Endothelial cell of umbilical vein (primary cell): ENCODE measurements at regions not wholly inside any gene's neighbourhood (a gene's known extent, or its start where the extent isn't known, plus 50 kb on each side); places are given as distances from the start of the nearest gene placed in this dataset.

Source experiments
- BruUV-seq: library from RNA; stranded (reverse); fragments of 400-500 nt; replicated peaks from 2 replicates; lab custom pipeline; 2021; lab: Mats Ljungman, UMichigan
- CTCF ChIA-PET: fragments of 300-600, 350-600 bp; sonication (Branson Sonifier 250); formaldehyde crosslinking; loops from one replicate; lab custom pipeline; 2021; ENCODE audit warnings: antibody characterized with exemption, inconsistent platforms; lab: Charles Lee
- POLR2A ChIA-PET: fragments of 300-600, 350-600 bp; sonication (Branson Sonifier 250); formaldehyde crosslinking; loops from one replicate; lab custom pipeline; 2021; ENCODE audit warnings: antibody characterized with exemption, inconsistent platforms; lab: Charles Lee
- DNase-seq: peaks from one replicate; pipeline ENCODE4 v3.0.0-alpha.2; 2011; ENCODE audit warnings: low read depth, low spot score
- FAIRE-seq: peaks from 2 replicates; lab custom pipeline; 2011; peaks lifted over from hg19 to GRCh38; lab: Jason Lieb, UNC
- H2AFZ ChIP-seq: 2 replicates; pipeline ENCODE4 v1.6.0; 2012; ENCODE audit warnings: low read depth, low read length, control low read depth, inconsistent platforms
- H3K27ac ChIP-seq: 2 replicates; pipeline ENCODE4 v1.5.1; 2011; ENCODE audit warnings: low read depth, mild to moderate bottlenecking, control low read depth, low read length, moderate library complexity; ENCODE audit not compliant: insufficient read depth
- H3K27me3 ChIP-seq, 2 experiments: 2 replicates each; pipeline versions ENCODE4 v1.6.0 to v1.6.1; 2011; ENCODE audit warnings: low read length in 2 of 2, mixed read lengths in 1 of 2; ENCODE audit not compliant: control insufficient read depth in 2 of 2, insufficient read depth in 2 of 2
- H3K36me3 ChIP-seq, 2 experiments: 2 replicates in 1 of 2; 3 replicates in 1 of 2; pipeline ENCODE4 v1.5.1; 2011; ENCODE audit warnings: low read length in 2 of 2, mild to moderate bottlenecking in 1 of 2, moderate library complexity in 1 of 2; ENCODE audit not compliant: control insufficient read depth in 2 of 2, insufficient read depth in 2 of 2; ENCODE audit errors: extremely low read depth in 1 of 2
- H3K4me1 ChIP-seq: 3 replicates; pipeline ENCODE4 v1.5.1; 2011; ENCODE audit warnings: mild to moderate bottlenecking, low read length; ENCODE audit not compliant: control insufficient read depth, insufficient read depth; ENCODE audit errors: extremely low read depth
- H3K4me2 ChIP-seq: 2 replicates; pipeline ENCODE4 v1.6.1; 2011; ENCODE audit warnings: low read length, control low read depth, mixed read lengths; ENCODE audit not compliant: insufficient read depth
- H3K4me3 ChIP-seq, 3 experiments: fragments of 200-600 bp in 1 of 3; sonication (generic), shearing (Covaris generic) in 1 of 3; replicated peaks in 1 of 3; 2 replicates each; pipeline ENCODE4 v1.5.1; 2011 to 2016; ENCODE audit warnings: control low read depth in 3 of 3, low read length in 3 of 3, mild to moderate bottlenecking in 2 of 3, inconsistent platforms in 1 of 3, low read depth in 1 of 3, moderate library complexity in 1 of 3; ENCODE audit not compliant: insufficient read depth in 1 of 3
- H3K79me2 ChIP-seq: 2 replicates; pipeline ENCODE4 v1.6.0; 2012; ENCODE audit warnings: low read length, inconsistent platforms; ENCODE audit not compliant: control insufficient read depth, insufficient read depth
- H3K9ac ChIP-seq: replicated peaks from 2 replicates; pipeline ENCODE3; 2011; ENCODE audit warnings: low read length, control low read depth; ENCODE audit not compliant: insufficient read depth; ENCODE audit errors: extremely low read depth
- H3K9me1 ChIP-seq: replicated peaks from 3 replicates; pipeline ENCODE4 v1.6.0; 2011; ENCODE audit warnings: mild to moderate bottlenecking, low read length; ENCODE audit not compliant: control insufficient read depth, insufficient read depth; ENCODE audit errors: extremely low read depth
- H3K9me3 ChIP-seq: replicated peaks from 2 replicates; pipeline ENCODE4 v1.5.1; 2012; ENCODE audit warnings: low read length, inconsistent platforms; ENCODE audit not compliant: control insufficient read depth, insufficient read depth
- H4K20me1 ChIP-seq: replicated peaks from 2 replicates; pipeline ENCODE3; 2011; ENCODE audit warnings: mild to moderate bottlenecking, low read length; ENCODE audit not compliant: control insufficient read depth, insufficient read depth; ENCODE audit errors: extremely low read depth
- EZH2 ChIP-seq: IDR thresholded peaks from 2 replicates; pipeline ENCODE4 v1.6.1; 2012; ENCODE audit warnings: borderline replicate concordance, low read depth, mild to moderate bottlenecking, moderate library complexity, low read length, inconsistent platforms; ENCODE audit not compliant: severe bottlenecking
- FOS ChIP-seq: IDR thresholded peaks from 2 replicates; pipeline ENCODE4 v1.6.1; 2011; ENCODE audit warnings: mild to moderate bottlenecking, low read length, moderate library complexity, borderline replicate concordance; ENCODE audit not compliant: insufficient read depth
- GATA2 ChIP-seq: IDR thresholded peaks from 2 replicates; pipeline ENCODE4 v1.7.0; 2011; ENCODE audit warnings: low read depth, mild to moderate bottlenecking, moderate library complexity, mixed read lengths, low read length; ENCODE audit not compliant: insufficient read length, insufficient read depth
- JUN ChIP-seq: IDR thresholded peaks from 2 replicates; pipeline ENCODE4 v1.6.1; 2011; ENCODE audit warnings: borderline replicate concordance, low read depth; ENCODE audit not compliant: insufficient read length, insufficient read depth
- MYC ChIP-seq: IDR thresholded peaks from one replicate; pipeline ENCODE4 v1.6.1; 2011; ENCODE audit warnings: mild to moderate bottlenecking, low read depth, low read length
- POLR2A ChIP-seq: IDR thresholded peaks from 2 replicates; pipeline ENCODE4 v1.6.1; 2012; ENCODE audit warnings: low read depth, mild to moderate bottlenecking, control low read depth, low read length
- POLR2AphosphoS5 ChIP-seq: IDR thresholded peaks from 2 replicates; pipeline ENCODE4 v1.6.1; 2012; ENCODE audit warnings: low read depth, mild to moderate bottlenecking, control low read depth, low read length, moderate library complexity; ENCODE audit not compliant: insufficient read depth
- dilution Hi-C: fragments of 300-500 bp; cut with MboI; formaldehyde crosslinking; loops from one replicate; pipeline ENCODE4 v1.15.0; 2019; ENCODE audit warnings: low sequenced_read_pairs; ENCODE audit not compliant: extremely low pct_ligation_motif_present
- intact Hi-C: fragments of 100-400 bp; cut with micrococcal nuclease; formaldehyde crosslinking; loops from one replicate; pipeline ENCODE4 v1.10.0; 2022
- TF ChIP-seq, protein P1 (sequence below), 2 donors: IDR thresholded peaks; 1 replicate in 1 of 2; 2 replicates in 1 of 2; pipeline ENCODE4 v1.5.1; 2011; ENCODE audit warnings: low read length in 2 of 2, mild to moderate bottlenecking in 2 of 2, moderate library complexity in 2 of 2, control low read depth in 1 of 2, inconsistent platforms in 1 of 2, low read depth in 1 of 2; ENCODE audit not compliant: insufficient read depth in 1 of 2; ENCODE audit errors: extremely low read depth in 1 of 2
- TF ChIP-seq, protein P2 (sequence below): IDR thresholded peaks from 2 replicates; pipeline ENCODE4 v1.6.1; 2011; ENCODE audit not compliant: insufficient read depth, insufficient read length

DNA sequence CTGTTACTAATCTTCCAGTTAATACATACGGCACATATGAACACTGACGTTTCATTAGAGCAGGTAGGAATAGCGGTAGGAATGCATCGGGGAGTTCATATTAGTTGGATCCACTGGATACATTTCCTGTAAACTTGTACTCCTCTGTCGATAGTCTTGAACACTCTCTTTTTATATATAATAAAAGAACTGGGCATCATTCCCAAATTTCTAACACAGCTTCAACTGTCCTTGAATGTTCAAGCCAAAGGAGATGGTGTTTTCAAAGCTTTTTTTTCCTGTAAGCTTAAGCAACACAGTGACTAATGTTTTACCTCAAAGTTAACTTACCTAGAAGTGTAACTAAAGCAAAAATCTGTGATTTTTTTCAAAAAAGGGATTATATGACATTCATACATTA, 195.3 kb downstream of the UTRN start:
- Histone ChIP-seq H3K27ac (no peak overlapping the region), H3K27me3 (no peaks in the 10 kb centered on the region), H3K79me2 (no peaks in the 10 kb centered on the region), H3K9ac (no peak overlapping the region), H3K4me2 (no peak overlapping the region), H4K20me1 (no peaks in the 10 kb centered on the region), H3K9me3 (no peaks in the 10 kb centered on the region), H3K4me1 (no peaks in the 10 kb centered on the region), H2AFZ (no peak overlapping the region), H3K36me3 (peaks cover 8 to 18% of the 10 kb centered on the region in 2 experiments), H3K4me3 (no peak overlapping the region), H3K9me1 (no peaks in the 10 kb centered on the region)
- intact Hi-C loops: no loop called here
- DNase-seq: no peak
- dilution Hi-C loops: no loop called here
- BruUV-seq: no TSS peak
- no peak for FAIRE-seq
- ChIA-PET POLR2A (no interaction called here), CTCF (interaction anchor here (0.9 to 3.6 kb wide), 12 partner anchors 10 to 375 kb away, joined by 3 to 46 read pairs (median 10); partner anchors contain the start of gene UTRN)
- TF ChIP-seq GATA2: no peak
- no peak for TF ChIP-seq MYC
- TF ChIP-seq POLR2AphosphoS5: no peak
- no peak for TF ChIP-seq EZH2
- TF ChIP-seq, protein P1, sequence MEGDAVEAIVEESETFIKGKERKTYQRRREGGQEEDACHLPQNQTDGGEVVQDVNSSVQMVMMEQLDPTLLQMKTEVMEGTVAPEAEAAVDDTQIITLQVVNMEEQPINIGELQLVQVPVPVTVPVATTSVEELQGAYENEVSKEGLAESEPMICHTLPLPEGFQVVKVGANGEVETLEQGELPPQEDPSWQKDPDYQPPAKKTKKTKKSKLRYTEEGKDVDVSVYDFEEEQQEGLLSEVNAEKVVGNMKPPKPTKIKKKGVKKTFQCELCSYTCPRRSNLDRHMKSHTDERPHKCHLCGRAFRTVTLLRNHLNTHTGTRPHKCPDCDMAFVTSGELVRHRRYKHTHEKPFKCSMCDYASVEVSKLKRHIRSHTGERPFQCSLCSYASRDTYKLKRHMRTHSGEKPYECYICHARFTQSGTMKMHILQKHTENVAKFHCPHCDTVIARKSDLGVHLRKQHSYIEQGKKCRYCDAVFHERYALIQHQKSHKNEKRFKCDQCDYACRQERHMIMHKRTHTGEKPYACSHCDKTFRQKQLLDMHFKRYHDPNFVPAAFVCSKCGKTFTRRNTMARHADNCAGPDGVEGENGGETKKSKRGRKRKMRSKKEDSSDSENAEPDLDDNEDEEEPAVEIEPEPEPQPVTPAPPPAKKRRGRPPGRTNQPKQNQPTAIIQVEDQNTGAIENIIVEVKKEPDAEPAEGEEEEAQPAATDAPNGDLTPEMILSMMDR (IDR thresholded peaks at IDR 0.05; ENCODE audit: extremely low read depth in 1 of 2, insufficient read depth in 1 of 2, low read depth in 1 of 2, low read length in 2 of 2): no peak
- TF ChIP-seq POLR2A: no peak
- no peak for TF ChIP-seq JUN
- TF ChIP-seq, protein P2, sequence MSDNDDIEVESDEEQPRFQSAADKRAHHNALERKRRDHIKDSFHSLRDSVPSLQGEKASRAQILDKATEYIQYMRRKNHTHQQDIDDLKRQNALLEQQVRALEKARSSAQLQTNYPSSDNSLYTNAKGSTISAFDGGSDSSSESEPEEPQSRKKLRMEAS: no peak
- no peak for TF ChIP-seq FOS
